Fibroblast of pulmonary artery (primary cell): ENCODE measurements at regions not wholly inside any gene's neighbourhood (a gene's known extent, or its start where the extent isn't known, plus 50 kb on each side); places are given as distances from the start of the nearest gene placed in this dataset.

ENCODE experiments used
- DNase-seq: peaks from one replicate; pipeline ENCODE4 v3.0.0-alpha.2; 2010; ENCODE audit warnings: low read depth
- H3K4me3 ChIP-seq: replicated peaks from 2 replicates; pipeline ENCODE4 v1.5.1; 2011; ENCODE audit warnings: low read depth, mild to moderate bottlenecking, control low read depth, low read length, moderate library complexity
- CTCF ChIP-seq: IDR thresholded peaks from 2 replicates; pipeline ENCODE4 v1.5.1; 2011; ENCODE audit warnings: mild to moderate bottlenecking, control low read depth, low read length, inconsistent platforms; ENCODE audit errors: missing control alignments

- DNase-seq, result no peak
- TF ChIP-seq CTCF, result no peak
- H3K4me3 ChIP-seq, result no peak overlapping the region
These were observed 235.8 kb upstream of the DCN start for GRCh38 chr12:91418221-91419090.

- no peak overlapping the region for H3K4me3 ChIP-seq
- DNase-seq, result no peak
- no peak for TF ChIP-seq CTCF
These were observed 235.0 kb upstream of the DCN start for GRCh38 chr12:91417650-91418049.

GRCh38 chr12:91414636-91415035 is 232.0 kb upstream of the DCN start:
- no peak overlapping the region for H3K4me3 ChIP-seq
- no peak for TF ChIP-seq CTCF
- no peak for DNase-seq

- peak; percentile 24 for DNase-seq
- no peak for TF ChIP-seq CTCF
- no peak overlapping the region for H3K4me3 ChIP-seq
These were observed 231.2 kb upstream of the DCN start for GRCh38 chr12:91413581-91414546.

- TF ChIP-seq CTCF, result no peak
- no peak overlapping the region for H3K4me3 ChIP-seq
- peak; percentile 49 for DNase-seq
These were observed 224.3 kb upstream of the DCN start for GRCh38 chr12:91406920-91407341.

- no peak for TF ChIP-seq CTCF
- DNase-seq, result no peak
- no peak overlapping the region for H3K4me3 ChIP-seq
These were observed 221.8 kb upstream of the DCN start for GRCh38 chr12:91404441-91404840.
